ENCODE measurements at regions not wholly inside any gene's neighbourhood (a gene's known extent, or its start where the extent isn't known, plus 50 kb on each side); places are given as distances from the start of the nearest gene placed in this dataset.

GRCh38 chr20:39170896-39171463 is 208.8 kb downstream of the DHX35 start:
- no peaks in the 10 kb centered on the region for H3K4me1 ChIP-seq (ENCODE audit: control insufficient read depth, low read depth, low read length)
- H3K4me3 ChIP-seq (ENCODE audit: low read length) = no peak overlapping the region
- no peak overlapping the region for H3K9ac ChIP-seq (ENCODE audit: low read length)
- no peaks in the 10 kb centered on the region for H3K9me3 ChIP-seq (ENCODE audit: control insufficient read depth, low read depth, low read length)
- no peaks in the 10 kb centered on the region for H3K27me3 ChIP-seq (ENCODE audit: control insufficient read depth, insufficient read depth, low read length)
- no peak overlapping the region for H3K27ac ChIP-seq (ENCODE audit: low read length)
- H3K36me3 ChIP-seq (ENCODE audit: control insufficient read depth, low read depth, low read length) = no peaks in the 10 kb centered on the region

GRCh38 chr20:39165099-39165498 is 203.0 kb downstream of the DHX35 start:
- H3K36me3 ChIP-seq (ENCODE audit: control insufficient read depth, low read depth, low read length) = no peaks in the 10 kb centered on the region
- H3K9ac ChIP-seq (ENCODE audit: low read length) = no peak overlapping the region
- no peaks in the 10 kb centered on the region for H3K27me3 ChIP-seq (ENCODE audit: control insufficient read depth, insufficient read depth, low read length)
- no peaks in the 10 kb centered on the region for H3K9me3 ChIP-seq (ENCODE audit: control insufficient read depth, low read depth, low read length)
- H3K4me1 ChIP-seq (ENCODE audit: control insufficient read depth, low read depth, low read length) = no peaks in the 10 kb centered on the region
- no peak overlapping the region for H3K4me3 ChIP-seq (ENCODE audit: low read length)
- H3K27ac ChIP-seq (ENCODE audit: low read length) = no peak overlapping the region

DNA sequence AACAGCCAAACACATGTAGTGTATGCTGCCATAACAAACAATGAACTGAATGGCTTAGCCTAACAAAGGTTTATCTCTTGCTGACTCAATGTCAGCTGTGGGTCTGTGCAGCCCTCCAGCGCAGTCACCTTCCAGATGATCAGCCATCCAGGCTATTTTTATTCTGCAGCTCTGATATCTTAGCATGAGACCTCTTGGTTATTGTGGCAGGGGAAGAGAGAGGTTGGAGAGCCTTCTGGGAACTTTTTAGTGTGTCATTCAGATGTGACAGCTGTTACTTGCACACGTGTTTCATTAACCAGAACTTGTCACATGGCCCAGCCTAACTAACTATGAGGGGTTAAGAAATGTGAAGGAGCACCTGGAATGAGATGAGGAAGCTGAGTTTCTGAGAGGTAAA is 202.5 kb downstream of the DHX35 start:
- Histone ChIP-seq H3K9ac (ENCODE audit: low read length) (no peak overlapping the region), H3K4me1 (ENCODE audit: control insufficient read depth, low read depth, low read length) (no peaks in the 10 kb centered on the region), H3K27me3 (ENCODE audit: control insufficient read depth, insufficient read depth, low read length) (no peaks in the 10 kb centered on the region), H3K9me3 (ENCODE audit: control insufficient read depth, low read depth, low read length) (no peaks in the 10 kb centered on the region), H3K4me3 (ENCODE audit: low read length) (no peak overlapping the region), H3K27ac (ENCODE audit: low read length) (no peak overlapping the region), H3K36me3 (ENCODE audit: control insufficient read depth, low read depth, low read length) (no peaks in the 10 kb centered on the region)

- Histone ChIP-seq H3K9me3 (ENCODE audit: control insufficient read depth, low read depth, low read length) (no peaks in the 10 kb centered on the region), H3K4me1 (ENCODE audit: control insufficient read depth, low read depth, low read length) (no peaks in the 10 kb centered on the region), H3K27me3 (ENCODE audit: control insufficient read depth, insufficient read depth, low read length) (no peaks in the 10 kb centered on the region), H3K4me3 (ENCODE audit: low read length) (no peak overlapping the region), H3K27ac (ENCODE audit: low read length) (no peak overlapping the region), H3K9ac (ENCODE audit: low read length) (no peak overlapping the region), H3K36me3 (ENCODE audit: control insufficient read depth, low read depth, low read length) (no peaks in the 10 kb centered on the region)
Observed at GRCh38 chr20:39163993-39164392, 201.8 kb downstream of the DHX35 start.

DNA sequence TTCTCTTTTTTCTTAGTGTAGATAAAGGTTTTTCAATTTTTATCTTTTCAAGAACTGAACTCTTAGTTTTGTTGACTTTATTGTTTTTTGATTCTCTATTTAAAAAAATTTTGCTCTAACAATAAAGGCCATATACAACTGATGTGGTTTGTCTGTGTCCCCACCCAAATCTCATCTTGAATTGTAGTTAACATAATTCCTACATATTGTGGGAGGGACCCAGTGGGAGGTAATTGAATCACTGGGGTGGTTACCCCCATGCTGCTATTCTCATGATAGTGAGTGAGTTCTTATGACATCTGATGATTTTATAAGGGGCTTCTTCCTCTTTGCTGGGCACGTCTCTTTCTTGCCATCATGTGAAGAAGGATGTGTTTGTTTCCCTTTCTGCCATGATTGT is 199.8 kb downstream of the DHX35 start:
- no peak overlapping the region for H3K9ac ChIP-seq (ENCODE audit: low read length)

GRCh38 chr20:39155971-39156370 is 193.8 kb downstream of the DHX35 start:
- Histone ChIP-seq H3K27ac (ENCODE audit: low read length) (no peak overlapping the region), H3K9ac (ENCODE audit: low read length) (no peak overlapping the region), H3K9me3 (ENCODE audit: control insufficient read depth, low read depth, low read length) (no peaks in the 10 kb centered on the region), H3K27me3 (ENCODE audit: control insufficient read depth, insufficient read depth, low read length) (no peaks in the 10 kb centered on the region), H3K4me3 (ENCODE audit: low read length) (no peak overlapping the region), H3K4me1 (ENCODE audit: control insufficient read depth, low read depth, low read length) (no peaks in the 10 kb centered on the region), H3K36me3 (ENCODE audit: control insufficient read depth, low read depth, low read length) (no peaks in the 10 kb centered on the region)

More for the DNA sequence above, 199.8 kb downstream of the DHX35 start:
- H3K9me3 ChIP-seq (ENCODE audit: control insufficient read depth, low read depth, low read length) = no peaks in the 10 kb centered on the region
- no peak overlapping the region for H3K4me3 ChIP-seq (ENCODE audit: low read length)
- no peak overlapping the region for H3K27ac ChIP-seq (ENCODE audit: low read length)
- H3K27me3 ChIP-seq (ENCODE audit: control insufficient read depth, insufficient read depth, low read length) = no peaks in the 10 kb centered on the region
- H3K4me1 ChIP-seq (ENCODE audit: control insufficient read depth, low read depth, low read length) = no peaks in the 10 kb centered on the region
- no peaks in the 10 kb centered on the region for H3K36me3 ChIP-seq (ENCODE audit: control insufficient read depth, low read depth, low read length)

DNA sequence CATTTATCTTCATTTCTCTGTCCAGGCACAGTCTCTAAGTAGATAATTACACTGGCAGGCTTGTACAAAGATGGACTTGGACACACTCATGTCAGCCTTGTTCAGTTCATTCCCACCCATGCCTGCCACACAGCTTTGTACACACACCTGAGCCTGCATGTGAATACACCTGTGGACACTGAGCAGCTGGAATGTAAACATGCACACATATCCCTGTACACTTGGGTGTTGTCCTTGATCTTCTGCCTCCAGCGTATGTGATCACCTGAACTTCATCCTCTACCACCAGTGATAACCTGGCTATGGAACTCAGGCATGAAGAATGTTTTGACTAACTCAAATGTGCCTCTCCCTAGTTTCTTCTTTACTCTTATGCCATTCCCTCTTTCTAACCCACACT is 190.6 kb downstream of the DHX35 start:
- Histone ChIP-seq H3K27me3 (ENCODE audit: control insufficient read depth, insufficient read depth, low read length) (no peaks in the 10 kb centered on the region), H3K4me3 (ENCODE audit: low read length) (no peak overlapping the region), H3K9me3 (ENCODE audit: control insufficient read depth, low read depth, low read length) (no peaks in the 10 kb centered on the region), H3K9ac (ENCODE audit: low read length) (no peak overlapping the region), H3K27ac (ENCODE audit: low read length) (no peak overlapping the region), H3K36me3 (ENCODE audit: control insufficient read depth, low read depth, low read length) (no peaks in the 10 kb centered on the region), H3K4me1 (ENCODE audit: control insufficient read depth, low read depth, low read length) (no peaks in the 10 kb centered on the region)

DNA sequence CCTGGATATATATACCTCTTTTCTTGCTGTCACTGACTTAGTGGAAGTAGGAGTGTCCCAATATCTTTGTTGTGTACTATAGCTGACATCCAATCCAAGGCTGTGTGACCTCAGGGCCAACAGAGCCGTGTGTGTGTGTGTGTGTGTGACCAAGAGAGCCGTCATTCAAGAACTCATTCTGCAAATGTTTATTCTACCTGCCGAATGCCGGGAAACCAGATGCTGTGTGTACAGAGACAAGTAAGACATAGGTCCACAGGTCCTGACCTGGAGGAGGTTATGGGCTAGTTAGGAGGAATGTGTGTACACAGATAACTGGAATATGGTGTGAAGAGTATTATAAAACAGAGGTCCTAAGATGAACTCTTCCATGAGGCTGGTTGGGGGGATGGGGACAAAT is 190.0 kb downstream of the DHX35 start:
- H3K27me3 ChIP-seq (ENCODE audit: control insufficient read depth, insufficient read depth, low read length) = no peaks in the 10 kb centered on the region
- H3K9ac ChIP-seq (ENCODE audit: low read length) = no peak overlapping the region
- H3K9me3 ChIP-seq (ENCODE audit: control insufficient read depth, low read depth, low read length) = no peaks in the 10 kb centered on the region
- H3K27ac ChIP-seq (ENCODE audit: low read length) = no peak overlapping the region
- H3K4me3 ChIP-seq (ENCODE audit: low read length) = no peak overlapping the region
- H3K4me1 ChIP-seq (ENCODE audit: control insufficient read depth, low read depth, low read length) = no peaks in the 10 kb centered on the region
- H3K36me3 ChIP-seq (ENCODE audit: control insufficient read depth, low read depth, low read length) = no peaks in the 10 kb centered on the region

DNA sequence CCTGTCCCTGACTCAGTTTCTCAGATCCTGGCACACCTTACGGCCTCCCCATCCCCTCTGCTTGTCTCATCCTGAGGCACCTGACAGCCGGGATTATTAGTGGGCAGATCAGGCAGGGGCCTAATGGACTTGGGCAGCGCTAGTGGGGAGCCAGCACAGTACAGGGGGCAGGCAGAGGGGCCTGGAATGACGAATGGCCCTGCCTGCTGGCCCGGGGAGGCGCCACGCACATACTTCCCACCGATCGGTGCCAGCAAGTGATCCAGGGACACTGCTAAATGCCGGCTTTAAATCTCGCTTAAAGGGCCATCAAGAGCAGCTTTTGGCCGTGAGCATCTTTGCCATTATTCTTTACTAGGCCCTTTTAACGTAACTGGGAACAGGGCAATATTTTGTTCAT is 188.4 kb downstream of the DHX35 start:
- H3K9me3 ChIP-seq (ENCODE audit: control insufficient read depth, low read depth, low read length) = no peaks in the 10 kb centered on the region
- peaks cover 4% of the 10 kb centered on the region for H3K4me1 ChIP-seq (ENCODE audit: control insufficient read depth, low read depth, low read length)
- no peaks in the 10 kb centered on the region for H3K27me3 ChIP-seq (ENCODE audit: control insufficient read depth, insufficient read depth, low read length)
- no peak overlapping the region for H3K9ac ChIP-seq (ENCODE audit: low read length)
- no peak overlapping the region for H3K4me3 ChIP-seq (ENCODE audit: low read length)
- H3K27ac ChIP-seq (ENCODE audit: low read length) = no peak overlapping the region
- H3K36me3 ChIP-seq (ENCODE audit: control insufficient read depth, low read depth, low read length) = no peaks in the 10 kb centered on the region

- Histone ChIP-seq H3K36me3 (ENCODE audit: control insufficient read depth, low read depth, low read length) (no peaks in the 10 kb centered on the region), H3K27me3 (ENCODE audit: control insufficient read depth, insufficient read depth, low read length) (no peaks in the 10 kb centered on the region), H3K9ac (ENCODE audit: low read length) (no peak overlapping the region), H3K4me3 (ENCODE audit: low read length) (no peak overlapping the region), H3K9me3 (ENCODE audit: control insufficient read depth, low read depth, low read length) (no peaks in the 10 kb centered on the region), H3K4me1 (ENCODE audit: control insufficient read depth, low read depth, low read length) (peaks cover 4% of the 10 kb centered on the region), H3K27ac (ENCODE audit: low read length) (no peak overlapping the region)
Observed at GRCh38 chr20:39146394-39146793, 184.2 kb downstream of the DHX35 start.

- no peak overlapping the region for H3K27ac ChIP-seq (ENCODE audit: low read length)
- H3K4me1 ChIP-seq (ENCODE audit: control insufficient read depth, low read depth, low read length) = peaks cover 4% of the 10 kb centered on the region
- no peak overlapping the region for H3K9ac ChIP-seq (ENCODE audit: low read length)
- no peaks in the 10 kb centered on the region for H3K36me3 ChIP-seq (ENCODE audit: control insufficient read depth, low read depth, low read length)
- no peaks in the 10 kb centered on the region for H3K27me3 ChIP-seq (ENCODE audit: control insufficient read depth, insufficient read depth, low read length)
- no peak overlapping the region for H3K4me3 ChIP-seq (ENCODE audit: low read length)
- H3K9me3 ChIP-seq (ENCODE audit: control insufficient read depth, low read depth, low read length) = no peaks in the 10 kb centered on the region
Observed at GRCh38 chr20:39145921-39146320, 183.8 kb downstream of the DHX35 start.

DNA sequence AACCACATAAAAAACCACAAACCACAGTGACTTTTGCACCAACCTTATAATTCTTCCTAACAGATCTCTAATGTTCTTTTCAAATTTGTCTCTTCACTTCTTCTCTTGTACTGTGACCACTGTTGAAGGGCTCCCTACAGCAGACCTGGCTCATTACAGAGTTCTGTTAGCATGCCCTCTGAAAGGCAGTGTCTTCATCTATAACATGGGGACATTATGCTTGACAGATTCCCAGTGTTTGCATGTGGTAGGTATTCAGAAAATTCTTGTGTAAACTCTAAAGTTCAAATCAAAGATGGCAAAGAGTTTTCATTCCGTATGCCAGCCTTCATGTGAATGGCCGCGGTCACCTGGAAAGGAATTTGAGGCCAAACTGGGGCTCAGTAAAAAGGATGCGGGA is 182.6 kb downstream of the DHX35 start:
- no peaks in the 10 kb centered on the region for H3K27me3 ChIP-seq (ENCODE audit: control insufficient read depth, insufficient read depth, low read length)
- no peak overlapping the region for H3K27ac ChIP-seq (ENCODE audit: low read length)
- no peaks in the 10 kb centered on the region for H3K36me3 ChIP-seq (ENCODE audit: control insufficient read depth, low read depth, low read length)
- no peak overlapping the region for H3K4me3 ChIP-seq (ENCODE audit: low read length)
- H3K4me1 ChIP-seq (ENCODE audit: control insufficient read depth, low read depth, low read length) = peaks cover 4% of the 10 kb centered on the region
- H3K9me3 ChIP-seq (ENCODE audit: control insufficient read depth, low read depth, low read length) = no peaks in the 10 kb centered on the region
- H3K9ac ChIP-seq (ENCODE audit: low read length) = no peak overlapping the region
